OCI-LY7 (cell line): ENCODE measurements at regions not wholly inside any gene's neighbourhood (a gene's known extent, or its start where the extent isn't known, plus 50 kb on each side); places are given as distances from the start of the nearest gene placed in this dataset.

ENCODE experiments used
- BruUV-seq: library from RNA; stranded (reverse); fragments of 400-500 nt; replicated peaks from 2 replicates; lab custom pipeline; 2021; lab: Mats Ljungman, UMichigan
- CTCF ChIA-PET: fragments of 300-600 bp; sonication (Branson Sonifier 250); formaldehyde crosslinking; loops from one replicate; lab custom pipeline; 2022; ENCODE audit warnings: antibody characterized with exemption; ENCODE audit not compliant: unreplicated experiment; lab: Charles Lee
- POLR2A ChIA-PET: fragments of 300-600 bp; sonication (Branson Sonifier 250); formaldehyde crosslinking; loops from one replicate; lab custom pipeline; 2022; ENCODE audit warnings: antibody characterized with exemption; lab: Charles Lee
- DNase-seq: peaks from one replicate; pipeline ENCODE4 v3.0.0-alpha.2; 2015; ENCODE audit warnings: low spot score
- H2AFZ ChIP-seq: fragments of 200-600 bp; sonication (generic), shearing (Covaris generic); 2 replicates; pipeline ENCODE4 v1.6.1; 2014; ENCODE audit warnings: mild to moderate bottlenecking, antibody characterized with exemption, low read length, moderate library complexity
- H3K27ac ChIP-seq: fragments of 200-600 bp; sonication (generic); 2 replicates; pipeline ENCODE4 v1.5.1; 2014; ENCODE audit warnings: mixed run types, low read depth, mild to moderate bottlenecking, moderate library complexity, low read length, inconsistent platforms; ENCODE audit not compliant: poor library complexity, severe bottlenecking
- H3K36me3 ChIP-seq: fragments of 200-600 bp; sonication (generic); 2 replicates; pipeline ENCODE4 v1.6.1; 2014; ENCODE audit warnings: mild to moderate bottlenecking, antibody characterized with exemption, low read length, moderate library complexity, mixed read lengths; ENCODE audit not compliant: insufficient read depth
- H3K4me1 ChIP-seq: fragments of 200-600 bp; sonication (generic); 2 replicates; pipeline ENCODE4 v1.5.1; 2014; ENCODE audit warnings: mild to moderate bottlenecking, low read length; ENCODE audit not compliant: insufficient read depth, poor library complexity, severe bottlenecking
- H3K4me2 ChIP-seq: fragments of 200-600 bp; sonication (generic); 2 replicates; pipeline ENCODE4 v1.6.1; 2014; ENCODE audit warnings: mild to moderate bottlenecking, low read length
- H3K4me3 ChIP-seq: fragments of 200-600 bp; sonication (generic); 2 replicates; pipeline ENCODE4 v1.5.1; 2014; ENCODE audit warnings: mild to moderate bottlenecking, low read depth, low read length; ENCODE audit not compliant: poor library complexity, severe bottlenecking
- H3K79me2 ChIP-seq: fragments of 200-600 bp; sonication (generic); 2 replicates; pipeline ENCODE4 v1.6.1; 2016; ENCODE audit warnings: low read depth, mild to moderate bottlenecking, low read length, moderate library complexity, mixed read lengths; ENCODE audit not compliant: insufficient read depth
- H3K9me2 ChIP-seq: fragments of 200-600 bp; sonication (generic); 2 replicates; pipeline ENCODE4 v1.6.1; 2016; ENCODE audit warnings: mild to moderate bottlenecking, low read length, mixed read lengths; ENCODE audit not compliant: insufficient read depth
- H3K9me3 ChIP-seq: fragments of 200-600 bp; sonication (generic); 2 replicates; pipeline ENCODE4 v1.6.1; 2014; ENCODE audit warnings: mild to moderate bottlenecking, mixed run types, low read length, mixed read lengths
- H4K20me1 ChIP-seq: fragments of 200-600 bp; sonication (generic); 2 replicates; pipeline ENCODE4 v1.6.1; 2014; ENCODE audit warnings: mild to moderate bottlenecking, antibody characterized with exemption, low read length, moderate library complexity, mixed read lengths; ENCODE audit not compliant: insufficient read depth
- EZH2phosphoT487 ChIP-seq: fragments of 200-600 bp; sonication (generic); IDR thresholded peaks from 2 replicates; pipeline ENCODE4 v1.6.1; 2018; ENCODE audit warnings: low read depth, borderline replicate concordance, mild to moderate bottlenecking, mixed run types, antibody characterized with exemption, low read length, moderate library complexity, mixed read lengths
- intact Hi-C: fragments of 100-400 bp; cut with micrococcal nuclease; formaldehyde crosslinking; loops from one replicate; pipeline ENCODE4 v1.10.0; 2022; ENCODE audit not compliant: unreplicated experiment
- TF ChIP-seq, protein P1 (sequence below): fragments of 200-600 bp; sonication (generic); conservative IDR thresholded peaks from 2 replicates; pipeline ENCODE4 v1.5.1; 2014; ENCODE audit warnings: mild to moderate bottlenecking, antibody characterized with exemption, low read length, moderate library complexity, mixed read lengths

DNA sequence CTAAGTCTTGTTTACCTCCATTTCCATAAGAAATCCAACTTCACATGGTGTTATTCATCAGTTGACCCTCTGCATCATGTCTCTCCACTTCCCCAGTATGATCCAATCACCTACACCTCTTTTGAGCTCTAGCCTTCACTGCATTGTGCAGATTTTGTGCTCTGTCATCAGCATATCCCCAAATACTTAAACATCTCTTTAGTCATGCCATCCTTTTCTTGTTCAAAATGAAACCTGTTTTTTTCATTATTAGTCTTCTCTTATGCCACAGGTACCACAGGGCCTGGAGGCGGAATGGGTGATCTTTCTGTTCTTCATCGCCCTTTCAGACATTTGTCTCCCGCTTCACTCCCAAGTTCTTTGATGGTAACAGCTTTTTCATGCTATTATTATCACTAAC, 382.7 kb upstream of the GALNTL6 start:
- H3K4me3 ChIP-seq, result no peak overlapping the region
- no peak overlapping the region for H3K4me2 ChIP-seq
- H3K36me3 ChIP-seq, result no peaks in the 10 kb centered on the region
- no peaks in the 10 kb centered on the region for H4K20me1 ChIP-seq
- H3K9me2 ChIP-seq, result no peaks in the 10 kb centered on the region
- BruUV-seq, result no TSS peak
- CTCF ChIA-PET, result no interaction called here
- no peak for TF ChIP-seq EZH2phosphoT487
- TF ChIP-seq, protein P1, sequence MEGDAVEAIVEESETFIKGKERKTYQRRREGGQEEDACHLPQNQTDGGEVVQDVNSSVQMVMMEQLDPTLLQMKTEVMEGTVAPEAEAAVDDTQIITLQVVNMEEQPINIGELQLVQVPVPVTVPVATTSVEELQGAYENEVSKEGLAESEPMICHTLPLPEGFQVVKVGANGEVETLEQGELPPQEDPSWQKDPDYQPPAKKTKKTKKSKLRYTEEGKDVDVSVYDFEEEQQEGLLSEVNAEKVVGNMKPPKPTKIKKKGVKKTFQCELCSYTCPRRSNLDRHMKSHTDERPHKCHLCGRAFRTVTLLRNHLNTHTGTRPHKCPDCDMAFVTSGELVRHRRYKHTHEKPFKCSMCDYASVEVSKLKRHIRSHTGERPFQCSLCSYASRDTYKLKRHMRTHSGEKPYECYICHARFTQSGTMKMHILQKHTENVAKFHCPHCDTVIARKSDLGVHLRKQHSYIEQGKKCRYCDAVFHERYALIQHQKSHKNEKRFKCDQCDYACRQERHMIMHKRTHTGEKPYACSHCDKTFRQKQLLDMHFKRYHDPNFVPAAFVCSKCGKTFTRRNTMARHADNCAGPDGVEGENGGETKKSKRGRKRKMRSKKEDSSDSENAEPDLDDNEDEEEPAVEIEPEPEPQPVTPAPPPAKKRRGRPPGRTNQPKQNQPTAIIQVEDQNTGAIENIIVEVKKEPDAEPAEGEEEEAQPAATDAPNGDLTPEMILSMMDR, result no peak
- no peak overlapping the region for H3K27ac ChIP-seq
- intact Hi-C loops, result no loop called here
- POLR2A ChIA-PET, result no interaction called here
- no peaks in the 10 kb centered on the region for H3K79me2 ChIP-seq
- DNase-seq, result no peak
- no peak overlapping the region for H2AFZ ChIP-seq
- no peaks in the 10 kb centered on the region for H3K4me1 ChIP-seq
- H3K9me3 ChIP-seq, result no peaks in the 10 kb centered on the region

DNA sequence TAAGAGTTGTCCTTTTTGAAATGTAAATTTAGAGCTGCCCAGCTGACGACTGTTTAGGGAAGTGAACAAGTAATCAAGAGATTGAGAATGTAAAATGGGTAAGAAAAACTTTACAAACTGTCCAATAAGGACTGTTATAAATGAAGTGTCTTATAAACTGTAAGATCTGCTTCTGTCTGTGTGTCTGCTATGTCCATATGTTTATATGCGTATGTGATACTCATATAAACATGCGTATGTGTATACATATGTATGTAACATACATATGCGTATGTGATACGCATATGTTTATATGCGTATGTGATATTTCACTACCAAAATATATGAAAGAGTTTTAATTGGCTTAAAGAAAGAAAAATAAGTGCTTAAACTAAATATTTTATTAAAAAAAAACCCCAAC, 416.0 kb upstream of the GALNTL6 start:
- H2AFZ ChIP-seq, result no peak overlapping the region
- DNase-seq, result no peak
- H3K4me2 ChIP-seq, result no peak overlapping the region
- no peaks in the 10 kb centered on the region for H3K36me3 ChIP-seq
- no peaks in the 10 kb centered on the region for H3K9me3 ChIP-seq
- TF ChIP-seq, protein P1, result no peak
- TF ChIP-seq EZH2phosphoT487, result no peak
- H3K9me2 ChIP-seq, result no peaks in the 10 kb centered on the region
- intact Hi-C loops, result no loop called here
- no TSS peak for BruUV-seq
- no peaks in the 10 kb centered on the region for H3K4me1 ChIP-seq
- CTCF ChIA-PET, result no interaction called here
- H3K27ac ChIP-seq, result no peak overlapping the region
- H4K20me1 ChIP-seq, result no peaks in the 10 kb centered on the region
- H3K79me2 ChIP-seq, result no peaks in the 10 kb centered on the region
- POLR2A ChIA-PET, result interaction anchor here (0.7 kb wide), 1 partner anchor 442 kb away, joined by 3 read pairs; no protein-coding TSS in a partner anchor
- no peak overlapping the region for H3K4me3 ChIP-seq

DNA sequence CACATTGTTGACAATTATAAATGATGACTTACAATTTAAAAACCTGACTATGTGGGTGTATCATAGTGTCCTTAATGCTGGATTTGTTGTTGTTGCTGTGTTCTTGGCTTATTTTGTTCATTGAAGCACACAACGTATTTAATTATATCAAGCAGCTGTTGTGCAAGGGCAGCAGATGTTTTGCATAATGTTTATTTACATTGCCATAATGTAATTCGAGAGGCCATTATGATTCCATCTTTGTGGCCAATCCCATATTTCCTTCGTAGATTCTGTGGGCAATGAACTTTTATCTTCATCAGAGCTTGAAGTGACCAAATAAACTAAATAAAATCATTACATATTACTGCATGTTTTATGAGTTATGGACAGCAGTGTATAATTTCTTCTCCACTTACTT, 422.6 kb upstream of the GALNTL6 start:
- Histone ChIP-seq H3K27ac (no peak overlapping the region), H3K4me3 (no peak overlapping the region), H4K20me1 (no peaks in the 10 kb centered on the region), H3K79me2 (no peaks in the 10 kb centered on the region), H3K36me3 (no peaks in the 10 kb centered on the region), H3K4me2 (no peak overlapping the region), H3K4me1 (no peaks in the 10 kb centered on the region), H2AFZ (no peak overlapping the region), H3K9me3 (no peaks in the 10 kb centered on the region), H3K9me2 (no peaks in the 10 kb centered on the region)
- ChIA-PET POLR2A (interaction anchor here (0.6 kb wide), 1 partner anchor 372 kb away, joined by 3 read pairs; no protein-coding TSS in a partner anchor), CTCF (no interaction called here)
- intact Hi-C loops, result no loop called here
- DNase-seq, result no peak
- no peak for TF ChIP-seq EZH2phosphoT487
- TF ChIP-seq, protein P1, result no peak
- BruUV-seq, result no TSS peak
